ENCODE measurements at regions not wholly inside any gene's neighbourhood (a gene's known extent, or its start where the extent isn't known, plus 50 kb on each side); places are given as distances from the start of the nearest gene placed in this dataset.

DNA sequence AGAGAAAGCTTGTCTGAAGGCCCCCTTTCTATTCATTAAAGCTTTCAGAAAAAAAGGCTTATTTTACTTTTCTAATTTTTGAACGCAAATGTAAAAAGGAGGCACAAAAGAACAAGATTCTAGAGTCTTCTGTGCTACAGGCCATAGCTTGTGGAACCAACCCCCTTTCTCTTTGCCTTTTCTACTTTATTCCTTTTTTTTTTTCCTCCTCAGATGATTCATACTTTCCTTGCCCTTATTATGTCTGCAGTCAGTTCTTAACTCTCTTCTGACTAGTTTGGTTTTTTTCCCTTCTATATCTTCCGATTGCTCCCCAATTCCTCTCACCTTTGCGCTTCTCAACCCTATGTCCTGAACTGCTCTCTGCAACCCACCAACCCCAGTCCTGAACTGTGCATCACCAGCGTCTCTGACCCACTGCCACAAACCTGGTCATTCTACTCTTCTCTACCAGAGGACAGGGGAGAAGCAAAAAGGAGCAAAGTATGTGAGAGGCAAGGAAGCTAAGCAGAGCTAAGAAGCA is 56.9 kb upstream of the WIPF1 start:
- no peak overlapping the region for H3K4me3 ChIP-seq
- no peak overlapping the region for H3K27ac ChIP-seq

DNA sequence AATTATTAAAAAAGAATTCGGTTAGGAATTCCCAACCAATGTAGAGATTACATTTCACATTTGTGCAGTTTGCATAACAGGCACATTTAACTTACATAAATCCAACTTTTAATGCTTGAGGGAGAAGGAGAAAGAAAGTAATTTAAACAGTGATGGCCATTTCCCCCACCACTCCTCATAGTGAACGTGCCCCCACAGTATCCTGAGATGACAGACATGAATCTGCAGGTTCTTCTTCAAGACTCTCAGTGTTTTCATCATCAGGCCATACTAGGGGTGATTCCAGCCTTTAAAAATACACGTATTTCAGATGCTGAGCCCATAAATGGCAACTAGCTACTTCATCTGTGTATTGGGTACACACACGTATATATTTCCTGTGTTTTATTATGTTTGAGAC is 51.3 kb upstream of the WIPF1 start:
- no peak overlapping the region for H3K27ac ChIP-seq

More for the DNA sequence above, 56.9 kb upstream of the WIPF1 start:
- no peak for DNase-seq
- H3K36me3 ChIP-seq = no peaks in the 10 kb centered on the region
- TF ChIP-seq POLR2A (IDR thresholded peaks at IDR 0.05) (no peak), EP300 (IDR thresholded peaks at IDR 0.05) (no peak)
- TF ChIP-seq, protein P1, sequence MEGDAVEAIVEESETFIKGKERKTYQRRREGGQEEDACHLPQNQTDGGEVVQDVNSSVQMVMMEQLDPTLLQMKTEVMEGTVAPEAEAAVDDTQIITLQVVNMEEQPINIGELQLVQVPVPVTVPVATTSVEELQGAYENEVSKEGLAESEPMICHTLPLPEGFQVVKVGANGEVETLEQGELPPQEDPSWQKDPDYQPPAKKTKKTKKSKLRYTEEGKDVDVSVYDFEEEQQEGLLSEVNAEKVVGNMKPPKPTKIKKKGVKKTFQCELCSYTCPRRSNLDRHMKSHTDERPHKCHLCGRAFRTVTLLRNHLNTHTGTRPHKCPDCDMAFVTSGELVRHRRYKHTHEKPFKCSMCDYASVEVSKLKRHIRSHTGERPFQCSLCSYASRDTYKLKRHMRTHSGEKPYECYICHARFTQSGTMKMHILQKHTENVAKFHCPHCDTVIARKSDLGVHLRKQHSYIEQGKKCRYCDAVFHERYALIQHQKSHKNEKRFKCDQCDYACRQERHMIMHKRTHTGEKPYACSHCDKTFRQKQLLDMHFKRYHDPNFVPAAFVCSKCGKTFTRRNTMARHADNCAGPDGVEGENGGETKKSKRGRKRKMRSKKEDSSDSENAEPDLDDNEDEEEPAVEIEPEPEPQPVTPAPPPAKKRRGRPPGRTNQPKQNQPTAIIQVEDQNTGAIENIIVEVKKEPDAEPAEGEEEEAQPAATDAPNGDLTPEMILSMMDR (IDR thresholded peaks at IDR 0.05) = no peak
- H3K27me3 ChIP-seq = no peaks in the 10 kb centered on the region
- intact Hi-C loops (cut with DNase I) = no loop called here
- H3K9me3 ChIP-seq = no peaks in the 10 kb centered on the region
- WGBS, 3 donors = 87 to 89% (median 88%) methylated on average over 4 of the region's 4 CpGs
- H3K4me1 ChIP-seq (ENCODE audit: insufficient read depth) = no peaks in the 10 kb centered on the region

More for the DNA sequence above, 51.3 kb upstream of the WIPF1 start:
- intact Hi-C loops (cut with DNase I) = no loop called here
- H3K36me3 ChIP-seq = no peaks in the 10 kb centered on the region
- H3K27me3 ChIP-seq = no peaks in the 10 kb centered on the region
- no peaks in the 10 kb centered on the region for H3K9me3 ChIP-seq
- H3K4me1 ChIP-seq (ENCODE audit: insufficient read depth) = no peaks in the 10 kb centered on the region
- DNase-seq = no peak
- TF ChIP-seq POLR2A (IDR thresholded peaks at IDR 0.05) = no peak
- TF ChIP-seq EP300 (IDR thresholded peaks at IDR 0.05) = no peak
- TF ChIP-seq, protein P1 (IDR thresholded peaks at IDR 0.05) = no peak
- 92 to 97% (median 94%) methylated on average over 4 of the region's 4 CpGs for WGBS, 3 donors
- H3K4me3 ChIP-seq = no peak overlapping the region
